ENCODE measurements at regions not wholly inside any gene's neighbourhood (a gene's known extent, or its start where the extent isn't known, plus 50 kb on each side); places are given as distances from the start of the nearest gene placed in this dataset.

GRCh38 chr15:97401195-97401594, 559.3 kb upstream of the ARRDC4 start:
- no peaks in the 10 kb centered on the region for H3K27me3 ChIP-seq (ENCODE audit: control insufficient read depth, insufficient read depth, low read length)
- no peaks in the 10 kb centered on the region for H3K9me3 ChIP-seq (ENCODE audit: control insufficient read depth, insufficient read depth, low read length)
- H3K4me3 ChIP-seq (ENCODE audit: low read depth, low read length), result no peak overlapping the region
- H3K4me1 ChIP-seq (ENCODE audit: control insufficient read depth, insufficient read depth, low read length), result no peaks in the 10 kb centered on the region
- no peaks in the 10 kb centered on the region for H3K36me3 ChIP-seq (ENCODE audit: control insufficient read depth, insufficient read depth, low read length)
- H3K9ac ChIP-seq (ENCODE audit: low read depth, low read length), result no peak overlapping the region

GRCh38 chr15:97401970-97402369, 558.5 kb upstream of the ARRDC4 start:
- Histone ChIP-seq H3K9ac (ENCODE audit: low read depth, low read length) (no peak overlapping the region), H3K36me3 (ENCODE audit: control insufficient read depth, insufficient read depth, low read length) (no peaks in the 10 kb centered on the region), H3K27me3 (ENCODE audit: control insufficient read depth, insufficient read depth, low read length) (no peaks in the 10 kb centered on the region), H3K9me3 (ENCODE audit: control insufficient read depth, insufficient read depth, low read length) (no peaks in the 10 kb centered on the region), H3K4me1 (ENCODE audit: control insufficient read depth, insufficient read depth, low read length) (no peaks in the 10 kb centered on the region), H3K4me3 (ENCODE audit: low read depth, low read length) (no peak overlapping the region)

- Histone ChIP-seq H3K4me1 (ENCODE audit: control insufficient read depth, insufficient read depth, low read length) (no peaks in the 10 kb centered on the region), H3K9me3 (ENCODE audit: control insufficient read depth, insufficient read depth, low read length) (no peaks in the 10 kb centered on the region), H3K36me3 (ENCODE audit: control insufficient read depth, insufficient read depth, low read length) (no peaks in the 10 kb centered on the region)
Measured at GRCh38 chr15:97406841-97407240, 553.7 kb upstream of the ARRDC4 start.

GRCh38 chr15:97410897-97411575, 549.5 kb upstream of the ARRDC4 start:
- Histone ChIP-seq H3K36me3 (ENCODE audit: control insufficient read depth, insufficient read depth, low read length) (no peaks in the 10 kb centered on the region), H3K9me3 (ENCODE audit: control insufficient read depth, insufficient read depth, low read length) (no peaks in the 10 kb centered on the region), H3K27me3 (ENCODE audit: control insufficient read depth, insufficient read depth, low read length) (no peaks in the 10 kb centered on the region), H3K9ac (ENCODE audit: low read depth, low read length) (no peak overlapping the region), H3K4me1 (ENCODE audit: control insufficient read depth, insufficient read depth, low read length) (no peaks in the 10 kb centered on the region), H3K4me3 (ENCODE audit: low read depth, low read length) (no peak overlapping the region)

More at GRCh38 chr15:97406841-97407240, 553.7 kb upstream of the ARRDC4 start:
- Histone ChIP-seq H3K9ac (ENCODE audit: low read depth, low read length) (no peak overlapping the region), H3K4me3 (ENCODE audit: low read depth, low read length) (no peak overlapping the region), H3K27me3 (ENCODE audit: control insufficient read depth, insufficient read depth, low read length) (no peaks in the 10 kb centered on the region)

- no peaks in the 10 kb centered on the region for H3K27me3 ChIP-seq (ENCODE audit: control insufficient read depth, insufficient read depth, low read length)
- H3K36me3 ChIP-seq (ENCODE audit: control insufficient read depth, insufficient read depth, low read length), result no peaks in the 10 kb centered on the region
- no peaks in the 10 kb centered on the region for H3K4me1 ChIP-seq (ENCODE audit: control insufficient read depth, insufficient read depth, low read length)
- no peak overlapping the region for H3K9ac ChIP-seq (ENCODE audit: low read depth, low read length)
- no peak overlapping the region for H3K4me3 ChIP-seq (ENCODE audit: low read depth, low read length)
- H3K9me3 ChIP-seq (ENCODE audit: control insufficient read depth, insufficient read depth, low read length), result no peaks in the 10 kb centered on the region
Measured at GRCh38 chr15:97420130-97420529, 540.4 kb upstream of the ARRDC4 start.

- no peak overlapping the region for H3K4me3 ChIP-seq (ENCODE audit: low read depth, low read length)
- no peaks in the 10 kb centered on the region for H3K4me1 ChIP-seq (ENCODE audit: control insufficient read depth, insufficient read depth, low read length)
- no peaks in the 10 kb centered on the region for H3K36me3 ChIP-seq (ENCODE audit: control insufficient read depth, insufficient read depth, low read length)
- no peak overlapping the region for H3K9ac ChIP-seq (ENCODE audit: low read depth, low read length)
- H3K27me3 ChIP-seq (ENCODE audit: control insufficient read depth, insufficient read depth, low read length), result no peaks in the 10 kb centered on the region
- no peaks in the 10 kb centered on the region for H3K9me3 ChIP-seq (ENCODE audit: control insufficient read depth, insufficient read depth, low read length)
Measured at GRCh38 chr15:97425596-97425995, 534.9 kb upstream of the ARRDC4 start.

GRCh38 chr15:97443101-97443500, 517.4 kb upstream of the ARRDC4 start:
- Histone ChIP-seq H3K36me3 (ENCODE audit: control insufficient read depth, insufficient read depth, low read length) (no peaks in the 10 kb centered on the region), H3K4me1 (ENCODE audit: control insufficient read depth, insufficient read depth, low read length) (no peaks in the 10 kb centered on the region), H3K4me3 (ENCODE audit: low read depth, low read length) (no peak overlapping the region), H3K9ac (ENCODE audit: low read depth, low read length) (no peak overlapping the region), H3K27me3 (ENCODE audit: control insufficient read depth, insufficient read depth, low read length) (no peaks in the 10 kb centered on the region), H3K9me3 (ENCODE audit: control insufficient read depth, insufficient read depth, low read length) (no peaks in the 10 kb centered on the region)

GRCh38 chr15:97446138-97446537, 514.4 kb upstream of the ARRDC4 start:
- Histone ChIP-seq H3K4me1 (ENCODE audit: control insufficient read depth, insufficient read depth, low read length) (no peaks in the 10 kb centered on the region), H3K27me3 (ENCODE audit: control insufficient read depth, insufficient read depth, low read length) (no peaks in the 10 kb centered on the region), H3K9me3 (ENCODE audit: control insufficient read depth, insufficient read depth, low read length) (no peaks in the 10 kb centered on the region), H3K36me3 (ENCODE audit: control insufficient read depth, insufficient read depth, low read length) (no peaks in the 10 kb centered on the region), H3K9ac (ENCODE audit: low read depth, low read length) (no peak overlapping the region), H3K4me3 (ENCODE audit: low read depth, low read length) (no peak overlapping the region)

- Histone ChIP-seq H3K9me3 (ENCODE audit: control insufficient read depth, insufficient read depth, low read length) (no peaks in the 10 kb centered on the region), H3K4me3 (ENCODE audit: low read depth, low read length) (no peak overlapping the region), H3K4me1 (ENCODE audit: control insufficient read depth, insufficient read depth, low read length) (no peaks in the 10 kb centered on the region), H3K9ac (ENCODE audit: low read depth, low read length) (no peak overlapping the region), H3K36me3 (ENCODE audit: control insufficient read depth, insufficient read depth, low read length) (no peaks in the 10 kb centered on the region), H3K27me3 (ENCODE audit: control insufficient read depth, insufficient read depth, low read length) (no peaks in the 10 kb centered on the region)
Measured at GRCh38 chr15:97456521-97457202, 503.8 kb upstream of the ARRDC4 start.

GRCh38 chr15:97457203-97457847, 503.2 kb upstream of the ARRDC4 start:
- H3K9me3 ChIP-seq (ENCODE audit: control insufficient read depth, insufficient read depth, low read length), result no peaks in the 10 kb centered on the region
- H3K36me3 ChIP-seq (ENCODE audit: control insufficient read depth, insufficient read depth, low read length), result no peaks in the 10 kb centered on the region
- no peak overlapping the region for H3K4me3 ChIP-seq (ENCODE audit: low read depth, low read length)
- H3K27me3 ChIP-seq (ENCODE audit: control insufficient read depth, insufficient read depth, low read length), result no peaks in the 10 kb centered on the region
- H3K4me1 ChIP-seq (ENCODE audit: control insufficient read depth, insufficient read depth, low read length), result no peaks in the 10 kb centered on the region
- H3K9ac ChIP-seq (ENCODE audit: low read depth, low read length), result no peak overlapping the region

- Histone ChIP-seq H3K4me3 (ENCODE audit: low read depth, low read length) (no peak overlapping the region), H3K9ac (ENCODE audit: low read depth, low read length) (no peak overlapping the region), H3K4me1 (ENCODE audit: control insufficient read depth, insufficient read depth, low read length) (no peaks in the 10 kb centered on the region), H3K36me3 (ENCODE audit: control insufficient read depth, insufficient read depth, low read length) (no peaks in the 10 kb centered on the region), H3K9me3 (ENCODE audit: control insufficient read depth, insufficient read depth, low read length) (no peaks in the 10 kb centered on the region), H3K27me3 (ENCODE audit: control insufficient read depth, insufficient read depth, low read length) (no peaks in the 10 kb centered on the region)
Measured at GRCh38 chr15:97459771-97460170, 500.7 kb upstream of the ARRDC4 start.

GRCh38 chr15:97461226-97461625, 499.3 kb upstream of the ARRDC4 start:
- Histone ChIP-seq H3K36me3 (ENCODE audit: control insufficient read depth, insufficient read depth, low read length) (no peaks in the 10 kb centered on the region), H3K9ac (ENCODE audit: low read depth, low read length) (no peak overlapping the region), H3K9me3 (ENCODE audit: control insufficient read depth, insufficient read depth, low read length) (no peaks in the 10 kb centered on the region), H3K4me1 (ENCODE audit: control insufficient read depth, insufficient read depth, low read length) (no peaks in the 10 kb centered on the region), H3K27me3 (ENCODE audit: control insufficient read depth, insufficient read depth, low read length) (no peaks in the 10 kb centered on the region), H3K4me3 (ENCODE audit: low read depth, low read length) (no peak overlapping the region)
